Endometrium (tissue), 2 donors: ENCODE measurements at regions not wholly inside any gene's neighbourhood (a gene's known extent, or its start where the extent isn't known, plus 50 kb on each side); places are given as distances from the start of the nearest gene placed in this dataset.
"Not testable (repeated sequence)": the region's sequence is repeated elsewhere in the genome, so short reads cannot be mapped to it uniquely, and the experiment has no call there.

ENCODE experiments used
- FAIRE-seq: peaks from 2 replicates; lab custom pipeline; 2012; peaks lifted over from hg19 to GRCh38; lab: Jason Lieb, UNC
- donor health status: control.
- donor health status: control.

GRCh38 chr6:166722785-166723184 is 95.7 kb upstream of the RPS6KA2 start:
- no peak for FAIRE-seq

- no peak for FAIRE-seq
Observed at GRCh38 chr6:166721576-166721975, 94.5 kb upstream of the RPS6KA2 start.

DNA sequence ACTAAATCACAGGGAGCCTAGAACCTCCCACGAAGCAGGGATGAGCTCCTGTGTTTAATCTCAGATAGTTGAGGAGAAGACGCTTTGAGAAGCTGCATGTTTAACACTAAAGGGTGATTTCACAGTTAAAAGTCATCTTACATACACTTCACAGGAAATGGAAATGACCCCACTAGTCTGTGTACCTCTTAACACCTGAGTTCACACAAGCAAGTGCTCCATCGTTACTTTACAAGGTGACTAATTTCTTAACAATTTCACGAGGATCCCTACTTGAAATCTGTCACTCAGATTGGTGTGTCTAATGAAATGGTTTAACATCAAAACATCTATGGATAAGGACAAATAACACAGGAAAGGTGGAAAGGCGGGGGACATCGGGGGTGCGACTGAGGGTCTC is 93.8 kb upstream of the RPS6KA2 start:
- FAIRE-seq = no peak

DNA sequence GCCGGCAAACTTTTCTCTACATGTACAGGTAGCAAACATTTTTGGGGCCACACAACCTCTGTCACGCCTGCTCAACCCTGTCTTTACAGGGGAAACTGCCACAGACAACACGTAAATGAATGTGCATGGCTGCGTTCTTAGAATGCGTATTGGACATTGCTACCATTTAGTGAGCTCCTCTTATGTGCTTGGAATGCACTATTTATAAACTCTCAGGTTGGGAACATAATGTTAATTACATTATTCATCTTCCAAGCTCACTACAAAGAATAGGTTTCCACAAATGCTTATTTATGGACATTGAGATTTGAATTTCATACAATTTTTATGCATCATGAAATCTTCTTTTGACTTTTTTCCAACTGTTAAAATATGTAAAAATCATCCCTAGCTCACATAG is 92.0 kb upstream of the RPS6KA2 start:
- no peak for FAIRE-seq

DNA sequence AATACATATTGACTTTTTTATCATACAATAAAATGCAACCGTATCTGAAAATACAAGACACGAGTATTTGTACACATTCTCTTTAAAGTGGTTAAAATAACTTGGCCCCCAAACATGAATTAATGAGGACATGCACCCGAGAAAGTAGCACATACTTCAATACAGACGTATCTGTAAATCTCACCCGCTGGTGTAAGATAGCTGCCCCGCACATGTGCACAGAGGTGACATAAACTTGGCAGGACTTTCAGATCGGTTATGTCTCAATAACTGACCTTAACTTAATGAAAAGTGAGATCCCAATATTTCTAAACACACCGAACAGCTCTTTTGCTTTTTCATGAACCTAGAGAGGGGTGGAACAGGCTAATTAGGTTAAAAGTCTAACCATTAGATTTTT is 91.5 kb upstream of the RPS6KA2 start:
- no peak for FAIRE-seq

DNA sequence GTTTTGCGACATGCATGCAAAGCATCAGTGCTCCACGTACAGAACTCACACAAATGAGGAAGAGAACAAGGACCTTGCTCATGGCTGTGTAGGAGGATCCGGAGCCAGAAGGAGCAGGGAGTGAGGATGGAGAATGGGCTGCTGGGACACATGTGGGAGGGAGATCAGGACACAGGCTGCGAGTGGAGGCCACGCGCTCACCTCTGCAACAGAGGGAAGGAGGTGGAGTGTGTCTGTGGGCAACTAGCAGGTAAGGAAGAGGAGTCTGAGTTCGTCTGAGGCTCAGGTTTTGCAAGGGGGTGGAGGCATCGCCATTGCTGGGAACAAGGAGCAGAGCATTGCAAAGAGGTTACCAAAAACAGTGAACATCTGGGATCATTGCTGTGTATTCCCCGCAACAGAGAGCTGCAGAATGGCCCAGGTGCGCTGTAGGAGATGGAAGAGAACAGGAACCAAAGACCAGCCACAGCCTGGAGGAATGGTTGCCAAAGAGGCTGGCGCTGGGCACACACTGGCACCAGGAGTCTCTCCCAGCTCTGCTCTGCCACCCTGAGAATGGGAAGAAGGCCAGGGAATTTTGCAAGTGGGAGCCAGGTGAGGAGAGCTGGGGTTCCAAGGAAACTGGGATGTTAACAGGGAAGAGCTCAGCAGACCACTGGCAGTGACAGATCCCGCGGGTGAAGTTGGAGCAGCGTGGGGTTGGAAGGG is 90.0 kb upstream of the RPS6KA2 start:
- no peak for FAIRE-seq

- no peak for FAIRE-seq
Observed at GRCh38 chr6:166715992-166716391, 88.9 kb upstream of the RPS6KA2 start.

GRCh38 chr6:166715065-166715464 is 88.0 kb upstream of the RPS6KA2 start:
- no peak for FAIRE-seq

GRCh38 chr6:166714581-166714980 is 87.5 kb upstream of the RPS6KA2 start:
- FAIRE-seq = no peak

DNA sequence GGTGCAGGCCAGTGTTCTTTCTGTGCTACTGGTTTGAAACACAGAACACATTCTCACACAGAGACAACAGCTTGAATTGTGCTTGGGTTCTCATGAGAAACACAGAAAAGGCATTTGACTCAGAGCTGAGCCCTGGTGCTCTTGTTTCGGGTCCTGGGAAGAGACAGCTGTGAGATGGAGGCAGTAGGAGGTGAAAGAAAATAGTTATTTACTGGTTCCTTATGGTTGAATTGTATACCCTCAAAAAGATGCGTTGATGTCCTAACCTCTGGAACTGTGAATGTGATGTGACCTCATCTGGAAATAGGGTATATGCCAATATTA is 87.1 kb upstream of the RPS6KA2 start:
- no peak for FAIRE-seq

GRCh38 chr6:166713434-166714186 is 86.6 kb upstream of the RPS6KA2 start:
- FAIRE-seq = no peak

GRCh38 chr6:166712286-166713228 is 85.5 kb upstream of the RPS6KA2 start:
- no peak for FAIRE-seq

DNA sequence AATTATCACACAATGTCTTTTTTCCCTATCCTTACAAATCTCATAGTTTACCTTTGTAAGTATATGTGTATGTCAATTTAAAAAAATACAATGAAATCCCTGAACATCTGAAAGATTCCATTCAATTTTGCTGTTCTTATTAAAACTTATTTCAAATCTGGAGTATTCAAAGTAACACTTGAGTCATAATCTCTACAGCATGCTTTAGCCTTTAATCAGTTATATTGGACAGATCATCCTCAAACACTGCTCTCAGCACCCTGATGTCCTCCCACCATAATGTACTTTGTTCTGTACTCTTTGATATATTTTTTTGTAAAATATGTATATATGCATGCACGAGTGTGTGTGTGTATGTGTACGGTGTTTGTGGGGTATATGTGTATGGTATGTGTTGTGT is 83.0 kb upstream of the RPS6KA2 start:
- FAIRE-seq = no peak

DNA sequence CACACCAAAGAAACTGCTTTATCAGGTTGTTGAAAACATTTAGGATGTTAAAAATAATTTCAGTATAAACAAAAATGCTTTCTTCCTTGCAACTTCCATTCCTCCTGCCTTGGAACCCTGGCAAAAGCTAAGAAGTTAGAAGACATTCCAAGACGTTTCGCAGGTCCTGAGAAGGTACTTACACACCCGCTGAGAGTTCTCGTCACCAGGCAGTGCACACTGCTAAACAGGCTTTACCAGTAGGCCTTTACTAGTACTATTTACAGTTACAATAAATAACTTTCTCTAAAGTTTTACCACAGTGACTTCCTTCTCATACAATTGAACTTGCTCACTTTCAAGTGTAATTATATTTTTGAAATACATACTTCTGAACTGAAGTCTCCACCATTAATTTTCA is 81.4 kb upstream of the RPS6KA2 start:
- no peak for FAIRE-seq

DNA sequence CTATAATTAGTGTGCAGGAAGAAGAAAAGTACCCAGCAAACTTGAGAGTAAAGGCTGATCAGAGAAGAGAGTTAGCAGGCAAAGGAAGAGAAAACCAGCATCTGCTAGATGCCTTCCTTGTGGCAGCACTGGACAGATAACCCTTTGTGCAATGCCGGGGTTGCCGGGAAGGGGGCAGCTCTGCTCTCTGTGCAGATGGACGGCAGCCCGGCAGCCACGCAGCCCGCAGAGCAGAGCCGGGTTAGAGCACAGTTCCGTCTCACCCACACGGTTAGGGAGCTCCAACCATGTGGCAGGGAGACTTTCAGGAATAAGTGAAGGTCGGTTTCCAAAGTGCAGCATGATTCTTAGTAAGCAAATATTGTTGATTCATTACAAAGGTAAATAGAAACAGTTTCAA is 80.0 kb upstream of the RPS6KA2 start:
- FAIRE-seq = no peak

- no peak for FAIRE-seq
Observed at GRCh38 chr6:166705069-166705468, 78.0 kb upstream of the RPS6KA2 start.

- no peak for FAIRE-seq
Observed at GRCh38 chr6:166704171-166704570, 77.1 kb upstream of the RPS6KA2 start.

- FAIRE-seq = no peak
Observed at GRCh38 chr6:166703149-166703710, 76.2 kb upstream of the RPS6KA2 start.

GRCh38 chr6:166701424-166701823 is 74.4 kb upstream of the RPS6KA2 start:
- not testable (repeated sequence) for FAIRE-seq

GRCh38 chr6:166700871-166701270 is 73.8 kb upstream of the RPS6KA2 start:
- FAIRE-seq = not testable (repeated sequence)

DNA sequence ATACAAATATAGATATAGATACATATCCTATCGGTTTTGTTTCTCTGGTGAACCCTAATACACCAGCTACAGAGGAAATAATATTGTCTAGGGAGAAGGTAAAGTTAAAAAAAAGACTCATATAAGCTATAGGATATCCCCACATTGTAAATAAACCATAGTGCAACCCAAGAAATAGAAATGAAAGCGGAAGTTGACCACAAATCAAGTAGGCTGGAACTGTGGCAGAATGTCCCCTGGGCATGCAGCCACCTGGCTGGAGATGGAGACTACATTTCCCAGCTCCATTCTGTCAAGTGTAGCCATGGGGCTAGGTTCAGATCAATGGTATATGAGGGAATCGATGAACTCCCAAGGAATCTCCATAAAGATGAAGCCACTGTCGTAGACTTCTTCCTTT is 70.1 kb upstream of the RPS6KA2 start:
- no peak for FAIRE-seq

DNA sequence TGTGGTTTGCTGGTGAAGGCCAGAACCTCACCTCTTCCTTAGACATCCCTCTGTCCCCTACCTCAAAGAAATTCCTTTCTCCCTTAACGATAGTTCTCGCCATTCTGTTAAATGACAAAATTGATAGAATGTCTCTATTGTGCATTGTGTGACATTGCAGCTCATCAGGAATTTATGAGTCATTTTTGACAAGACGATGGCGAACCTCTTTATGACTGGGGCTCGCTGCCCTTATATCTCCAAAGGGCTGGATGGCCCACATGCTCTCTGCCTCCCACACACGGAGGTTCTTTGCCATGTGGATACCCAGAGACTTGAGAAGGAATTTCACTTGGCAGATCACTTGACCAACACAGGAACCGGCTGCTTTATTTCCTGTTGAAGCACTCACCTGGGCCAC is 66.8 kb upstream of the RPS6KA2 start:
- FAIRE-seq = no peak
